Breast epithelium (tissue), 4 donors: ENCODE measurements at regions not wholly inside any gene's neighbourhood (a gene's known extent, or its start where the extent isn't known, plus 50 kb on each side); places are given as distances from the start of the nearest gene placed in this dataset.

Experiments
- DNase-seq, 2 donors: peaks; one replicate each; pipeline ENCODE4 v3.0.0-alpha.2; 2019; ENCODE audit warnings: low spot score in 2 of 2
- H3K27ac ChIP-seq, 2 donors: fragments of 200-600 bp; sonication (generic) in 1 of 2; one replicate each; pipeline ENCODE4 v1.5.1; 2016 to 2019; ENCODE audit warnings: mild to moderate bottlenecking in 1 of 2
- H3K27me3 ChIP-seq, 2 donors: fragments of 200-600 bp; sonication (generic) in 1 of 2; one replicate each; pipeline versions ENCODE4 v1.5.1 to v1.6.0; 2017 to 2019; ENCODE audit warnings: control low read depth in 1 of 2, mild to moderate bottlenecking in 1 of 2
- H3K36me3 ChIP-seq: fragments of 200-600 bp; one replicate; pipeline ENCODE4 v1.5.1; 2019
- H3K4me1 ChIP-seq, 2 donors: fragments of 200-600 bp; sonication (generic); one replicate each; pipeline ENCODE4 v1.5.1; 2016 to 2019; ENCODE audit warnings: control low read depth in 1 of 2
- H3K4me3 ChIP-seq, 3 donors: fragments of 200-600 bp; sonication (generic); 1 replicate in 2 of 3; 2 replicates in 1 of 3; pipeline ENCODE4 v1.5.1; 2016 to 2019; ENCODE audit warnings: mild to moderate bottlenecking in 3 of 3, moderate library complexity in 2 of 3
- H3K9me3 ChIP-seq, 2 donors: fragments of 200-600 bp; sonication (generic) in 1 of 2; one replicate each; pipeline ENCODE4 v1.5.1; 2016 to 2019; ENCODE audit warnings: control low read depth in 1 of 2
- CTCF ChIP-seq, 3 donors: fragments of 450-650 bp; IDR thresholded peaks; one replicate each; pipeline ENCODE4 v1.5.1; 2016 to 2017; ENCODE audit warnings: antibody characterized with exemption in 3 of 3, mild to moderate bottlenecking in 3 of 3, moderate library complexity in 3 of 3
- POLR2A ChIP-seq: fragments of 450-650 bp; IDR thresholded peaks from one replicate; pipeline ENCODE4 v1.6.1; 2016; ENCODE audit warnings: antibody characterized with exemption, mild to moderate bottlenecking, moderate library complexity
- POLR2AphosphoS5 ChIP-seq, 3 donors: sonication (generic); formaldehyde crosslinking; IDR thresholded peaks; one replicate each; pipeline ENCODE4 v1.6.1; 2017; ENCODE audit warnings: antibody characterized with exemption in 3 of 3
- intact Hi-C: fragments of 100-400 bp; cut with DNase I; formaldehyde crosslinking; loops from one replicate; pipeline ENCODE4 v1.15.1; 2023; ENCODE audit warnings: low total_unique reads

GRCh38 chr2:22003270-22003669, 879.5 kb downstream of the TDRD15 start:
- Histone ChIP-seq H3K4me3 (no peak overlapping the region), H3K36me3 (no peaks in the 10 kb centered on the region), H3K27me3 (no peaks in the 10 kb centered on the region), H3K27ac (no peak overlapping the region), H3K9me3 (no peaks in the 10 kb centered on the region), H3K4me1 (no peaks in the 10 kb centered on the region)
- TF ChIP-seq CTCF (IDR thresholded peaks at IDR 0.05) (no peak), POLR2A (no peak), POLR2AphosphoS5 (IDR thresholded peaks at IDR 0.05) (no peak)
- no peak for DNase-seq
- intact Hi-C loops, result no loop called here

GRCh38 chr2:22011048-22011447, 887.3 kb downstream of the TDRD15 start:
- Histone ChIP-seq H3K9me3 (peaks cover 0 to 4% of the 10 kb centered on the region in 2 donors), H3K27ac (no peak overlapping the region), H3K36me3 (no peaks in the 10 kb centered on the region), H3K27me3 (no peaks in the 10 kb centered on the region), H3K4me1 (no peaks in the 10 kb centered on the region), H3K4me3 (no peak overlapping the region)
- no peak for TF ChIP-seq CTCF (IDR thresholded peaks at IDR 0.05)
- no peak for TF ChIP-seq POLR2AphosphoS5 (IDR thresholded peaks at IDR 0.05)
- TF ChIP-seq POLR2A, result no peak
- DNase-seq, result no peak
- intact Hi-C loops, result no loop called here

GRCh38 chr2:22020091-22020742, 896.4 kb downstream of the TDRD15 start:
- Histone ChIP-seq H3K36me3 (no peaks in the 10 kb centered on the region), H3K4me1 (no peaks in the 10 kb centered on the region), H3K9me3 (no peaks in the 10 kb centered on the region), H3K4me3 (no peak overlapping the region), H3K27me3 (no peaks in the 10 kb centered on the region), H3K27ac (no peak overlapping the region)
- intact Hi-C loops, result no loop called here
- no peak for TF ChIP-seq POLR2A
- no peak for TF ChIP-seq POLR2AphosphoS5 (IDR thresholded peaks at IDR 0.05)
- TF ChIP-seq CTCF (IDR thresholded peaks at IDR 0.05), result no peak
- no peak for DNase-seq

- Histone ChIP-seq H3K27ac (no peak overlapping the region), H3K27me3 (no peaks in the 10 kb centered on the region), H3K9me3 (no peaks in the 10 kb centered on the region), H3K4me1 (no peaks in the 10 kb centered on the region), H3K4me3 (no peak overlapping the region), H3K36me3 (no peaks in the 10 kb centered on the region)
- no peak for DNase-seq
- intact Hi-C loops, result no loop called here
- no peak for TF ChIP-seq POLR2AphosphoS5 (IDR thresholded peaks at IDR 0.05)
- TF ChIP-seq POLR2A, result no peak
- TF ChIP-seq CTCF (IDR thresholded peaks at IDR 0.05), result no peak
These were observed 903.7 kb downstream of the TDRD15 start for GRCh38 chr2:22027345-22028005.

GRCh38 chr2:22035361-22035830, 911.6 kb downstream of the TDRD15 start:
- Histone ChIP-seq H3K4me3 (no peak overlapping the region), H3K4me1 (no peaks in the 10 kb centered on the region), H3K27ac (no peak overlapping the region), H3K36me3 (no peaks in the 10 kb centered on the region), H3K27me3 (no peaks in the 10 kb centered on the region), H3K9me3 (no peaks in the 10 kb centered on the region)
- no peak for DNase-seq
- TF ChIP-seq POLR2AphosphoS5 (IDR thresholded peaks at IDR 0.05) (no peak), CTCF (IDR thresholded peaks at IDR 0.05) (no peak), POLR2A (no peak)
- intact Hi-C loops, result no loop called here
